ENCODE measurements at regions not wholly inside any gene's neighbourhood (a gene's known extent, or its start where the extent isn't known, plus 50 kb on each side); places are given as distances from the start of the nearest gene placed in this dataset.

DNA sequence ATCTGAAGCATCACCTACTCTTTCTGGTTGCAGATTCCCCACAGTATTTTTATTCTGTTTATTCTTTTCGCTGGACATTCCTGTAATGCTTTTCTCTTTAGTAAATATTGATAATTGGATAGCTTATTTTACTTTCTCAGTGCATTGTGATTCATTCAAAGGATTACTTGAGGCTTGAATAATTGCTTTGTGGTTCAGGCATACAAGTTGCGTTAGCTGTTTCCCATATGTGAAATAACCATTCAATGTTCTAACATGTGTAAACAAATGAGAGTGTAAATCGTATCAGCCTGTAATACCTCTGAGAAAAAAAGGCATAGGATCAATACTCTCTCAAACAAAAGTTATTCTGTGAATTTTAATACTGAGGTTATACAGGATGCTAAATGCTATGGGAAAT lies 1004.2 kb upstream of the SEL1L start:
- TF ChIP-seq SMC3 (conservative IDR thresholded peaks at IDR 0.05; ENCODE audit: poor library complexity) (no peak), POLR2AphosphoS5 (IDR thresholded peaks at IDR 0.05) (no peak), EZH2 (IDR thresholded peaks at IDR 0.05; ENCODE audit: borderline replicate concordance, insufficient read depth, low read length, poor library complexity, severe bottlenecking) (no peak)
- TF ChIP-seq, protein P1, sequence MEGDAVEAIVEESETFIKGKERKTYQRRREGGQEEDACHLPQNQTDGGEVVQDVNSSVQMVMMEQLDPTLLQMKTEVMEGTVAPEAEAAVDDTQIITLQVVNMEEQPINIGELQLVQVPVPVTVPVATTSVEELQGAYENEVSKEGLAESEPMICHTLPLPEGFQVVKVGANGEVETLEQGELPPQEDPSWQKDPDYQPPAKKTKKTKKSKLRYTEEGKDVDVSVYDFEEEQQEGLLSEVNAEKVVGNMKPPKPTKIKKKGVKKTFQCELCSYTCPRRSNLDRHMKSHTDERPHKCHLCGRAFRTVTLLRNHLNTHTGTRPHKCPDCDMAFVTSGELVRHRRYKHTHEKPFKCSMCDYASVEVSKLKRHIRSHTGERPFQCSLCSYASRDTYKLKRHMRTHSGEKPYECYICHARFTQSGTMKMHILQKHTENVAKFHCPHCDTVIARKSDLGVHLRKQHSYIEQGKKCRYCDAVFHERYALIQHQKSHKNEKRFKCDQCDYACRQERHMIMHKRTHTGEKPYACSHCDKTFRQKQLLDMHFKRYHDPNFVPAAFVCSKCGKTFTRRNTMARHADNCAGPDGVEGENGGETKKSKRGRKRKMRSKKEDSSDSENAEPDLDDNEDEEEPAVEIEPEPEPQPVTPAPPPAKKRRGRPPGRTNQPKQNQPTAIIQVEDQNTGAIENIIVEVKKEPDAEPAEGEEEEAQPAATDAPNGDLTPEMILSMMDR (IDR thresholded peaks at IDR 0.05; ENCODE audit: poor library complexity, severe bottlenecking) = no peak
